Skeletal muscle tissue (tissue), 3 donors: ENCODE measurements at regions not wholly inside any gene's neighbourhood (a gene's known extent, or its start where the extent isn't known, plus 50 kb on each side); places are given as distances from the start of the nearest gene placed in this dataset.

Source experiments
- H3K27ac ChIP-seq: one replicate; pipeline ENCODE4 v1.7.0; 2013; ENCODE audit warnings: mild to moderate bottlenecking, low read depth, low read length, inconsistent platforms
- H3K27me3 ChIP-seq, 3 donors: one replicate each; pipeline ENCODE4 v1.7.0; 2013; ENCODE audit warnings: low read length in 3 of 3; ENCODE audit not compliant: control insufficient read depth in 3 of 3, insufficient read depth in 3 of 3
- H3K36me3 ChIP-seq, 3 donors: one replicate each; pipeline ENCODE4 v1.7.0; 2013; ENCODE audit warnings: low read length in 3 of 3; ENCODE audit not compliant: control insufficient read depth in 3 of 3, insufficient read depth in 3 of 3
- H3K4me1 ChIP-seq, 3 donors: one replicate each; pipeline ENCODE4 v1.7.0; 2013; ENCODE audit warnings: low read length in 3 of 3, mild to moderate bottlenecking in 3 of 3; ENCODE audit not compliant: control insufficient read depth in 3 of 3, insufficient read depth in 3 of 3
- H3K4me3 ChIP-seq, 3 donors: one replicate each; pipeline ENCODE4 v1.7.0; 2013; ENCODE audit warnings: low read length in 3 of 3
- H3K9ac ChIP-seq, 3 donors: one replicate each; pipeline ENCODE4 v1.7.0; 2013; ENCODE audit warnings: low read length in 3 of 3, mild to moderate bottlenecking in 3 of 3, moderate library complexity in 2 of 3, low read depth in 1 of 3
- H3K9me3 ChIP-seq, 3 donors: one replicate each; pipeline ENCODE4 v1.7.0; 2013; ENCODE audit warnings: low read length in 3 of 3; ENCODE audit not compliant: control insufficient read depth in 3 of 3
- donor health status: Osteomylitis.

DNA sequence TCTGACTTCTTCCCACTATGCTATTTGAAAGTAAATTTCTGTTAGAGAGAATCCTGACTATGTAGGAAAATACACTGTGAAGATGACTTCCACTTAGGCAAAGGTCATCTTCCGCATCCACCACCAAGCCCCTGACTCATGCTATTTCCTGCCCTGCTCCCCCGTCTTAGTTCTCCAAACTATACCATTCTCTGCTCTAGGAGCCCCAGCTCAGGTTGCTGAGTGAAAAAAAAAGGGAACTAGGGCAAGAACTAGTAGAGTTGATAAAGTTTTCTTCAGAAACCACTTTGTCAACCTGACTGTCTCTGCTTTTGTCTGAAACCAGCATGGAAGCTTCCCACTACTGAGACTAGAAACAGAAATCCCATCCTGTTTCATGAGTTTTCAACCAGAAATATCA lies 96.9 kb downstream of the EVX1 start:
- Histone ChIP-seq H3K27me3 (peaks cover 0 to 1% (median 0%) of the 10 kb centered on the region in 3 donors), H3K4me3 (no peak overlapping the region), H3K4me1 (no peaks in the 10 kb centered on the region), H3K9ac (no peak overlapping the region), H3K36me3 (no peaks in the 10 kb centered on the region), H3K27ac (no peak overlapping the region), H3K9me3 (no peaks in the 10 kb centered on the region)

DNA sequence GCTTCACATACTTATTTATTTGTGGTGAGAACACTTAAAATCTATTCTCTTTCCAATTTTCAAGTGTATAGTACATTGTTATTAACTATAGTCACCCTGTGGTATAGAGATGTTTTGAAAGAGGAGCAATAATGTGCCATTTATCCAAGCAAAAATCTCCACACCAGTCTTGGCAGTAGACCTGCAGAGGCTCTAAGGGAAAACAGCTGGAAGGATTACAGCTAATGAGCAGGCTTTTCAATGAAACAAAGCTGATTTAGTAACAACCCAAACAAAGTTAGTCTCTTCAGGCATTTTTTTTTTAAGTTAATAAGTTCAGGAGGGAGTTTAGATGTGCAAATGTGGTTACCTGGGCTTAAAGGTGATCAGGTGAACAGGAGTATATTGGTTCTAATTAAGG lies 101.9 kb downstream of the EVX1 start:
- H3K9ac ChIP-seq: no peak overlapping the region
- H3K27ac ChIP-seq: no peak overlapping the region
- peaks cover 0 to 4% (median 3%) of the 10 kb centered on the region in 3 donors for H3K27me3 ChIP-seq
- no peak overlapping the region for H3K4me3 ChIP-seq
- no peaks in the 10 kb centered on the region for H3K36me3 ChIP-seq
- H3K9me3 ChIP-seq: no peaks in the 10 kb centered on the region
- H3K4me1 ChIP-seq: no peaks in the 10 kb centered on the region

DNA sequence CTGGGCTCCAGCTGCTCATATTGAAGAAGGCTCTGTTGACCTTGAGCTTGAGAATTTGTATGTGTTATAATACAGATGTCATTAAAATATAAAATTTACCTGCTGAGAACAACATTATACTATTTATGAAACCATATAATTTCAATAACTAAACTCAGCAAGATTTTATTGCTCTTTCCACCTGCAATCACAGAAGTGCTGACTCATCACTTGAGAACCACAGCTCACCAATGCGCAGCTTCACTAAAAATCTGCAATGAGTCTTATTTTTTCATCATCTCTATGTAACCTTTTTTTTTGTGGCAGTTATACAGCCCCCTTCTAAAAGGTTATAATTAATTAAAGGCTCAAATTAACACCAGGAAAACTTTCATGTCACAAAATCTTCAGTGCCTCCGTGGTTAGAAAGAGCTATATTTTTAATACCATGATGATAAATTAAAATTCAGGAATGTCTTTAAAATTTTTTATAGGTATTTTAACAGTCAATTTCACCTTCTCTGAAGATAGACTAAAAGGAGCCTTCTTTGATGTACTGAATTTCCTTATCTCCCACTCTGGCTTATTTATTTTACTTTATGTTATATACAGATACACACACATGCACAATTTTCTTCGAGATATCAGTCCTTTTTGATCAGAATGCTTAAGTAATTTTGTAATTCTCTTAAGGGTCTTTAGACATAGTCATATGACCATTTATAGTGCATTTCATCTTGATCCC lies 102.7 kb downstream of the EVX1 start:
- H3K9ac ChIP-seq: no peak overlapping the region
- H3K27ac ChIP-seq: no peak overlapping the region
- H3K4me1 ChIP-seq: no peaks in the 10 kb centered on the region
- no peak overlapping the region for H3K4me3 ChIP-seq
- H3K9me3 ChIP-seq: no peaks in the 10 kb centered on the region
- no peaks in the 10 kb centered on the region for H3K36me3 ChIP-seq
- H3K27me3 ChIP-seq: peaks cover 0 to 4% (median 3%) of the 10 kb centered on the region in 3 donors

DNA sequence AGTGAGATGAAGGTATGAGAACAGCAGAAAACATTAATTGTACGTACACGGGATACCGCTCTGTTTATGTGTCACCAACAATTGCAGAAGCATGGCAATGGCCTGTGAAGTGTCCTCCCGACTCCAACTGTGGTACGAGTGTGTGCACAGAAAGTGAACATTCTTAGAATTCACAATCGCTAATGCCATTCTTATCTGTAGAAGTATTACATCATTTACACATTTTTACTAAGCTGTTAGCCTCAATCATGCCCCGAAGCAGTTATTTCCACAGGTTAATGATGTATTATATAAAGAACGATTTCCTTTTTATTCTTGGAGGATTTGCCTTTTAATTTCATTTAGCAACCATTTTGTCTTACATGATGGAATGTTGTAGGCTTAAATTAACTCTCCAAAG lies 103.4 kb downstream of the EVX1 start:
- no peaks in the 10 kb centered on the region for H3K9me3 ChIP-seq
- no peak overlapping the region for H3K9ac ChIP-seq
- no peaks in the 10 kb centered on the region for H3K36me3 ChIP-seq
- H3K4me1 ChIP-seq: no peaks in the 10 kb centered on the region
- no peak overlapping the region for H3K27ac ChIP-seq
- no peak overlapping the region for H3K4me3 ChIP-seq
- H3K27me3 ChIP-seq: peaks cover 0 to 4% (median 3%) of the 10 kb centered on the region in 3 donors

DNA sequence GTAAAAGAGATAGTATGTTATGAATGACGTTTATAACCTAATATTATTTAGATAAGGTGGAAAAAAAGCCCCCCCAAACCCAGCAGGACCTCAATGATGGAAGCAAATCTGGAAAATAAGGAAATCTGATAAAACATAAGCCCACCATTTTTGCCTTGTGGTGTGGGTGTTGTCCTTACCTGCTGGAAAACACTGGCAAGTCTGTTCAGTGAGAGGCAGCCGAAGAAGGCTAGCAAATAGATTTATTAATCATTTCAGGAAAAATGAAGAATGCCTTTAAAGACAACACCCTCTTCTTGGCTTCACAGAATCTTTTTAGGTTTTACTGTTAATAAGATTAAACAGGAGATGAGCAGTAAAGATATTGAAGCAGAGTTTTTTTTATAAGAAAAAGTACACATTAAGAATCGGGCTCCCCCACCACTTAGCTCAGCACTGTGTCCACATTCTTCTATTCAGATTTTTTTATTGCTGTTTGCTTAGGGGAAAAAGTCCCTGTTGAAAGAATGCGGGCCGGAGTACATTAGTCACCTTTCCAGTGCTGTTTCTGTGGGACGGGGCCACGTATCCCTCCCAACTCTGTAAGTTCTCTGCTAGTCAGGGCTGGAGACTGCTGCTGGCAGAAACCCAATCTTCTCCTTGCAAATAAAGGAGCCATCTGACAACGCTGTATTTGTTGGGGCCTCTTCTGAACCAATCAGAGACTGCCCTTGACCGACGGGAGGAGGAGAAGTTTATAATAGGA lies 104.1 kb downstream of the EVX1 start:
- Histone ChIP-seq H3K4me3 (no peak overlapping the region), H3K27me3 (peaks cover 0 to 4% (median 3%) of the 10 kb centered on the region in 3 donors), H3K27ac (no peak overlapping the region), H3K9ac (no peak overlapping the region), H3K9me3 (no peaks in the 10 kb centered on the region), H3K36me3 (no peaks in the 10 kb centered on the region), H3K4me1 (no peaks in the 10 kb centered on the region)

DNA sequence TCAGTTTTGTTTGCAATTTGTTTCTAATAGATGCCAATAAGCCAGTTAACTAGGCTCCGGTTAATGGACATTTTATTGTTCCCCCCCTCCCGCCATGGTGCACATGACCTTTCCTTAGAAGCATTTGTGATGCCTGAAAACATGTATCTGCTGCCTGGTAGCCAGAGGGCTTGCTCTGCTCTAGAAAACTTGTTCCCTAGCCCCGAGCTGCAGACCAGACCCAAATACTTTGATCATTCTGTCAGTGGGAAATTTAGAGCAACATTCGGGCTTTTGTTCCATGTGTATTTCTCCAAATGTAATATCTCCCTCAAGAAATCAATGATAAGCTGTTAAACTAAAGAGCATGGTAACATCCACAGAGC lies 104.7 kb downstream of the EVX1 start:
- Histone ChIP-seq H3K9me3 (no peaks in the 10 kb centered on the region), H3K4me3 (no peak overlapping the region), H3K27me3 (peaks cover 2 to 4% (median 3%) of the 10 kb centered on the region in 3 donors), H3K9ac (no peak overlapping the region), H3K36me3 (no peaks in the 10 kb centered on the region), H3K27ac (no peak overlapping the region), H3K4me1 (no peaks in the 10 kb centered on the region)

DNA sequence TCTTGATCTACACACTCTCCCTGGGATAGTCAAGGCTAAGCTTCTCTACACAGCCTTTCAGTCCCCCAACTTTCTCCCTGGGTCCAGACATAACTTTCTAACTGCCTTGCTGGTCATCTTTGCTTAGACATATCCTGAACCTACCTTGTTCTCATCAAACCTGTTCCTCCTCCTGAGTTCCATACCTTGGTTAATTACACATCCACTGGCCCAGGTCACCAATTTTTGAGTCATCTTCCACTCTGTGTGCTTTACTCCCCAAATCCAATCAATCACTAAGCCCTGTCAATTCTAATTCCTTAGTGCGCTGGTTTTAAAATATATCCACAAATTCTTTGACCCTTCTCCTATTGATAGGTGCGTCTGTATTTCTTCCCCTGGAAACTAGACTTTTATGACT lies 107.0 kb downstream of the EVX1 start:
- Histone ChIP-seq H3K9me3 (no peaks in the 10 kb centered on the region), H3K27ac (no peak overlapping the region), H3K27me3 (peaks cover 3 to 5% (median 3%) of the 10 kb centered on the region in 3 donors), H3K9ac (no peak overlapping the region), H3K36me3 (no peaks in the 10 kb centered on the region), H3K4me1 (no peaks in the 10 kb centered on the region), H3K4me3 (no peak overlapping the region)

DNA sequence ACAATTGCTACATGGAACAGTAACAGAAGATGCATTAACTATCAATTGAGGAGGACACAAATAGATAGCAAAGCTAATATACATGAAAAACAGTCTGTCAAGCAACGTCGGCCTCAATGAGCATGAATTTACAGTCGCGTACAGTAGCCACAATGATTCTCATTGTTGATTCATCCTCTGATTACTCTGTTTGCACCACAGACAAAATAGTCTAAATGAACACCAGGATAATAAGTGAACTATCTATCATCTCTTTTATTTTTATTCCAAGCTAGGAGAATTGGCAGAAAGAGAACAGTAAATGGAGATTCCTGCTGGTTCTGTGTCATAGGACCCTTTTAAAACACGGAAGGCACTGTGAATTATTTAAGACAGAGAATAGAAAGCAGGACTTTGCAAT lies 108.5 kb downstream of the EVX1 start:
- no peak overlapping the region for H3K9ac ChIP-seq
- H3K27ac ChIP-seq: no peak overlapping the region
- H3K27me3 ChIP-seq: peaks cover 3% of the 10 kb centered on the region in 3 donors
- H3K4me1 ChIP-seq: no peaks in the 10 kb centered on the region
- no peaks in the 10 kb centered on the region for H3K36me3 ChIP-seq
- H3K9me3 ChIP-seq: no peaks in the 10 kb centered on the region
- H3K4me3 ChIP-seq: no peak overlapping the region

DNA sequence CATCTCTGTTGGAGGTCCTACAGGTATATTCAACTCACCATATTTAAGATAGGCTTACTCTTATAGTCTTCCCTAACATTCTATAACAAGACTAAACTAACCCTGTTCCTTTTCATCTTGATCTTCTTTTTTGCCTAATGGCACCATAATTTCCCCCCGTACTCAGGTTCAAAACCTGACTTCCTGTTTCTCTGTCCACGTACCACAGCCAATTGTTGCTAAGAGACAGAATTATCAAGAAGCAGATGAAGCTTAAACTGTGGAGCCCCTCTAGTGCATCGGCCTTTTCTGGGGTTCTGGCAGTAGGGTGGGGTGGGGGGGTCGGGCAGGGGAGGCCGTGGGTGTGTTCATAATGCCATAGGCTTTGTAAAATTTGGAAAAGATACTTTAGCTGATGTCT lies 109.2 kb downstream of the EVX1 start:
- H3K4me3 ChIP-seq: no peak overlapping the region
- no peak overlapping the region for H3K9ac ChIP-seq
- H3K27ac ChIP-seq: no peak overlapping the region
- H3K36me3 ChIP-seq: no peaks in the 10 kb centered on the region
- H3K4me1 ChIP-seq: no peaks in the 10 kb centered on the region
- no peaks in the 10 kb centered on the region for H3K9me3 ChIP-seq
- peaks cover 2 to 3% (median 3%) of the 10 kb centered on the region in 3 donors for H3K27me3 ChIP-seq
